ENCODE measurements at regions not wholly inside any gene's neighbourhood (a gene's known extent, or its start where the extent isn't known, plus 50 kb on each side); places are given as distances from the start of the nearest gene placed in this dataset.

- TF ChIP-seq EZH2 (IDR thresholded peaks at IDR 0.05; ENCODE audit: low read depth, unreplicated experiment) (no peak), CTCF (conservative IDR thresholded peaks at IDR 0.05; ENCODE audit: low read depth in 2 of 2) (no peak), REST (IDR thresholded peaks at IDR 0.05; ENCODE audit: unreplicated experiment) (no peak), POLR2AphosphoS5 (IDR thresholded peaks at IDR 0.05; ENCODE audit: low read depth) (no peak), EZH2phosphoT487 (IDR thresholded peaks at IDR 0.05; ENCODE audit: unreplicated experiment) (no peak), ETS1 (IDR thresholded peaks at IDR 0.05) (no peak), NANOG (IDR thresholded peaks at IDR 0.05; ENCODE audit: borderline replicate concordance) (no peak), CREB1 (CRISPR knock-in tag; IDR thresholded peaks at IDR 0.05; ENCODE audit: low read depth) (no peak)
Measured at GRCh38 chr6:129946439-129947140, 71.8 kb upstream of the L3MBTL3 start.
